Motor neuron (in vitro differentiated cells): ENCODE measurements at regions not wholly inside any gene's neighbourhood (a gene's known extent, or its start where the extent isn't known, plus 50 kb on each side); places are given as distances from the start of the nearest gene placed in this dataset.

ENCODE experiments used
- ATAC-seq, 8 experiments: fragments of 200-7000 bp; cut with Tn5 transposase; replicated peaks in 6 of 8; 2 replicates each; pipeline ENCODE4 v1.8.0; 2021; ENCODE audit warnings: mild to moderate bottlenecking in 8 of 8, moderate library complexity in 8 of 8
- H3K27ac ChIP-seq, 2 donors: fragments of 250-450 bp; sonication (Bioruptor Pico); 2 replicates each; pipeline ENCODE4 v1.9.0; 2021; ENCODE audit warnings: antibody characterized with exemption in 2 of 2, mild to moderate bottlenecking in 2 of 2, moderate library complexity in 1 of 2
- H3K4me1 ChIP-seq, 2 donors: fragments of 250-450 bp; sonication (Bioruptor Pico); replicated peaks in 1 of 2; 2 replicates each; pipeline ENCODE4 v1.6.1; 2021; ENCODE audit warnings: antibody characterized with exemption in 2 of 2, mild to moderate bottlenecking in 2 of 2, moderate library complexity in 1 of 2
- H3K4me3 ChIP-seq, 5 donors: fragments of 250-450 bp; sonication (Bioruptor Pico); 2 replicates each; pipeline ENCODE4 v1.9.0; 2021; ENCODE audit warnings: antibody characterized with exemption in 5 of 5, mild to moderate bottlenecking in 5 of 5, moderate library complexity in 4 of 5
- WGBS, 10 experiments: fragments of 450-650 bp; shearing (Covaris generic); methylation state at CpG; one replicate each; pipeline ENCODE4 v1.0.0; 2022; 5-methylcytosine and 5-hydroxymethylcytosine counted together
- in situ Hi-C, 9 experiments: fragments of 400-800 bp; cut with MboI; loops; one replicate each; pipeline ENCODE4 v1.15.0; 2021; ENCODE audit warnings: low sequenced_read_pairs in 9 of 9, low pct_unique_long_range_greater_than_20kb in 2 of 9; ENCODE audit not compliant: unreplicated experiment in 9 of 9

- 20 to 90% (median 84%) methylated on average over 1 to 3 of the region's 5 CpGs; no CpG with 5 or more reads in 5 of the 10 experiments for WGBS, 10 experiments
- no peaks in the 10 kb centered on the region for H3K4me1 ChIP-seq
- ATAC-seq: no peak
- H3K27ac ChIP-seq: no peak overlapping the region
- in situ Hi-C loops: no loop called here
- no peak overlapping the region for H3K4me3 ChIP-seq
These were observed 77.9 kb upstream of the ST6GAL2 start for GRCh38 chr2:106963893-106964292.

DNA sequence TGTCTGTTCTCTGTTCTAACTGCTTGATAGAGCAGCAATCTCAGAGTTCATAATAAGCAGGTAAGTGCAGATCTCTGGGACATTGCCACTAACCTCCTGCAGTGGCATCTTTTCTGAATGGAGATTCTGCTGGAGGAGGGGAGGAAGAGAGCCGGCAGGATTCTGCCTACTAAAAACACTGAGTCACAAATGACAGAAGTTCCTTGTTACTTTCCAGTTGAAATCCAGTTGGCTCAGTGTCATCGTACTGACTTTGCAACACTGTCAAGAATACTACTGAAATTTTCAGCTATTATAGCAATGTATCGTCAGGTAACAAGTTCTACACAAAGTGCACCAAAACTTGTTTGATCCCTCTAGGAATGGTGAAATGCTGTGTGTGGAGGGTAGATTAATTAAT lies 79.6 kb upstream of the ST6GAL2 start:
- no peak overlapping the region for H3K27ac ChIP-seq
- WGBS, 10 experiments: 29 to 100% (median 83%) methylated on average over 1 to 3 of the region's 3 CpGs; no CpG with 5 or more reads in 1 of the 10 experiments
- in situ Hi-C loops: no loop called here
- ATAC-seq: no peak
- H3K4me1 ChIP-seq: no peaks in the 10 kb centered on the region
- H3K4me3 ChIP-seq: no peak overlapping the region

GRCh38 chr2:106969777-106970176 lies 83.8 kb upstream of the ST6GAL2 start:
- WGBS, 10 experiments: 62 to 97% (median 80%) methylated on average over 1 to 5 of the region's 5 CpGs; no CpG with 5 or more reads in 1 of the 10 experiments
- Histone ChIP-seq H3K4me1 (no peaks in the 10 kb centered on the region), H3K27ac (no peak overlapping the region), H3K4me3 (no peak overlapping the region)
- ATAC-seq: no peak
- in situ Hi-C loops: no loop called here

DNA sequence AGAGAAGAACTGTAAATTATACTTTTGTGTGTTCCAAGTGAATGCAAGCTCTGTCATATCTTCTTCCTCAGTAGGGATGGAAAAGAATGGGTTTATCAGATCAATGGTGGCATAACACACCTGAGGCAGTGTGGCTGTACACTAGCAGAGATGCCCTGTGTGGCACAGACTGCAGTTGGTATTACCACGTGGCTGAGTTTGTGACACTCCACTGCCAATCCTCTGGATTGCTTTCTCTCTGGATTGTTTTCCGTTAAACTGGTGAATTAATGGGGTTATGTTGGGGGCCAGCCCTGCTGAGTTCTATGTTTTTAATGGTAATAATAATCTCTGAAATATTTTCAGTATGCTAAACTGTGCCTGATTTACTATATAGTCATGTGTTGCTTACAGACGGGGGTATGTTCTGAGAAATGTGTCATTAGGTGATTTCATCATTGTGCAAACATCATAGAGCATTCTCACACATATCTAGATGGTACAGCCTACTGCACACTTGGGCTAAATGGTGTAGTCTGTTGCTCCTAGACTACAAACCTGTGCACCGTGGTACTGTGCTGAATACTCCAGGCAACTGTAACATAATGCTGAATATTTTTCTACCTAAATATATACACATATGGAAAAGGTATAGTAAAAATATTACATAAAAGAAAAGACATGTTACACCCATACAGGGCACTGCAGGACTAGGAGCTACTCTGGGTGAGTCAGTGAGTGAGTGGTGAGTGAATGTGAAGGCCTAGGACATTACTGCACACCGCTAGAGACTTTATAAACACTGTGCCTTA lies 84.7 kb upstream of the ST6GAL2 start:
- Histone ChIP-seq H3K4me3 (no peak overlapping the region), H3K4me1 (no peaks in the 10 kb centered on the region), H3K27ac (no peak overlapping the region)
- in situ Hi-C loops: no loop called here
- peak; percentile 49 to 99 (median 84) for ATAC-seq
- 13 to 92% (median 69%) methylated on average over 1 to 5 of the region's 5 CpGs; no CpG with 5 or more reads in 2 of the 10 experiments for WGBS, 10 experiments

- Histone ChIP-seq H3K4me3 (no peak overlapping the region), H3K4me1 (no peaks in the 10 kb centered on the region), H3K27ac (no peak overlapping the region)
- no peak for ATAC-seq
- in situ Hi-C loops: no loop called here
- WGBS, 10 experiments: 44 to 92% (median 70%) methylated on average over 2 of the region's 2 CpGs; no CpG with 5 or more reads in 1 of the 10 experiments
These were observed 86.8 kb upstream of the ST6GAL2 start for GRCh38 chr2:106972782-106973181.

- in situ Hi-C loops: no loop called here
- Histone ChIP-seq H3K4me3 (no peak overlapping the region), H3K4me1 (no peaks in the 10 kb centered on the region), H3K27ac (no peak overlapping the region)
- WGBS, 10 experiments: 50 to 100% (median 86%) methylated on average over 1 of the region's 1 CpG; no CpG with 5 or more reads in 1 of the 10 experiments
- no peak for ATAC-seq
These were observed 88.9 kb upstream of the ST6GAL2 start for GRCh38 chr2:106974891-106975290.

GRCh38 chr2:106975641-106976040 lies 89.7 kb upstream of the ST6GAL2 start:
- Histone ChIP-seq H3K27ac (no peak overlapping the region), H3K4me1 (no peaks in the 10 kb centered on the region), H3K4me3 (no peak overlapping the region)
- in situ Hi-C loops: no loop called here
- WGBS, 10 experiments: 0 to 83% (median 66%) methylated on average over 1 of the region's 1 CpG; no CpG with 5 or more reads in 4 of the 10 experiments
- no peak for ATAC-seq

GRCh38 chr2:106976548-106976947 lies 90.6 kb upstream of the ST6GAL2 start:
- no peaks in the 10 kb centered on the region for H3K4me1 ChIP-seq
- no peak overlapping the region for H3K4me3 ChIP-seq
- in situ Hi-C loops: no loop called here
- H3K27ac ChIP-seq: no peak overlapping the region
- whole genome bisulfite sequencing, 10 experiments: 54 to 100% (median 80%) methylated on average over 1 to 6 of the region's 6 CpGs; no CpG with 5 or more reads in 1 of the 10 experiments
- ATAC-seq: no peak

DNA sequence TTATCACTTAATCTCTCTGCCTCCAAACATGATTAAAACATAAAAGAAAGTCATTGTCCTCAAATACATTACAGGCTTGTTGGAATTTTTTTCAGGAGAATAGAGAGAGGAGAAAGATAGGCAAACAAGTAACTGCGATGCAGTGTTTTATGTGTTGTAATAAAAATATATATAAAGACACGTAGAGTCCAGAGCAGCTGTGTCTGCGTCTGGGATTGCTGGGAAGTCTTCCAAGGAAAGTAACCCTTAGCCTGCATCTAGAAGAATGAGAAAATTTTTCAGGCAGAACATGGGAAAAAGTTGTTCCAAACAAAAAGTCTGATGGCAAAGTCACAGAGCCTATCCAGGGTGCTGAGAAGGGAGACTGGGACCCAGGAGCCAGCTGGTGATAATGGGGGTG lies 91.8 kb upstream of the ST6GAL2 start:
- no peak overlapping the region for H3K27ac ChIP-seq
- H3K4me1 ChIP-seq: no peaks in the 10 kb centered on the region
- in situ Hi-C loops: no loop called here
- no peak for ATAC-seq
- 26 to 100% (median 81%) methylated on average over 1 to 3 of the region's 3 CpGs; no CpG with 5 or more reads in 1 of the 10 experiments for WGBS, 10 experiments
- no peak overlapping the region for H3K4me3 ChIP-seq

- Histone ChIP-seq H3K4me1 (no peaks in the 10 kb centered on the region), H3K27ac (no peak overlapping the region), H3K4me3 (no peak overlapping the region)
- in situ Hi-C loops: no loop called here
- WGBS, 10 experiments: 71 to 100% (median 95%) methylated on average over 1 to 12 of the region's 13 CpGs
- no peak for ATAC-seq
These were observed 92.7 kb upstream of the ST6GAL2 start for GRCh38 chr2:106978647-106979046.

- ATAC-seq: no peak
- Histone ChIP-seq H3K4me1 (no peaks in the 10 kb centered on the region), H3K4me3 (no peak overlapping the region), H3K27ac (no peak overlapping the region)
- 25 to 100% (median 75%) methylated on average over 1 of the region's 1 CpG for WGBS, 10 experiments
- in situ Hi-C loops: no loop called here
These were observed 95.5 kb upstream of the ST6GAL2 start for GRCh38 chr2:106981491-106981890.

- 0 to 100% (median 76%) methylated on average over 1 of the region's 1 CpG; no CpG with 5 or more reads in 2 of the 10 experiments for WGBS, 10 experiments
- in situ Hi-C loops: no loop called here
- Histone ChIP-seq H3K4me3 (no peak overlapping the region), H3K27ac (no peak overlapping the region), H3K4me1 (no peaks in the 10 kb centered on the region)
- ATAC-seq: no peak
These were observed 96.4 kb upstream of the ST6GAL2 start for GRCh38 chr2:106982350-106982749.

DNA sequence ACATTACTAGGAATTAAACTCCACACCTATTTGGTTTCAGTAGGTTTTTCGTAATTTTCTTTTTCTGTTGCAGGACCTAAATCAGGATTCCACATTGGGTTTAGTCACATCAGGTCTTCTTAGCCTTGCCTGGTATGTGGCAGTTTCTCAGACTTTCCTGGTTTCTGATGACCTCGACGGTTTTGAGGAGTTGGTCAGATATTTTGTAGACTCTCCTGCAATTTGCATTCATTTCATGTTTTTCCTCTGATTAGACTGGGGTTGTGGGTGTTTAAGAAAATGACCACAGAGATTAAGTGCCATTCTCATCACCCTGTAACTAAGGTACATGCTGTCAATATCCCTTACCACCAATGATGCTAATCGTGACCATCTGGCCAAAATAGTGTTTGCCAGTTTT lies 97.3 kb upstream of the ST6GAL2 start:
- WGBS, 10 experiments: 7 to 100% (median 77%) methylated on average over 1 to 4 of the region's 4 CpGs
- Histone ChIP-seq H3K27ac (no peak overlapping the region), H3K4me1 (no peaks in the 10 kb centered on the region), H3K4me3 (no peak overlapping the region)
- in situ Hi-C loops: no loop called here
- no peak for ATAC-seq

- no peaks in the 10 kb centered on the region for H3K4me1 ChIP-seq
- ATAC-seq: peak in 3 of 8 experiments; percentile 63 to 86 (median 71)
- H3K27ac ChIP-seq: no peak overlapping the region
- in situ Hi-C loops: no loop called here
- H3K4me3 ChIP-seq: no peak overlapping the region
- WGBS, 10 experiments: 0 to 80% (median 57%) methylated on average over 1 of the region's 1 CpG; no CpG with 5 or more reads in 1 of the 10 experiments
These were observed 102.4 kb upstream of the ST6GAL2 start for GRCh38 chr2:106988361-106988760.
